Ureter (tissue), 1 donor: ENCODE measurements at regions not wholly inside any gene's neighbourhood (a gene's known extent, or its start where the extent isn't known, plus 50 kb on each side); places are given as distances from the start of the nearest gene placed in this dataset.

Experiments used
- DNase-seq: peaks from one replicate; pipeline ENCODE4 v3.0.0-alpha.2; 2020; ENCODE audit warnings: low spot score
- donor health status: DM: yes; HTN: yes; CAD: no.

DNA sequence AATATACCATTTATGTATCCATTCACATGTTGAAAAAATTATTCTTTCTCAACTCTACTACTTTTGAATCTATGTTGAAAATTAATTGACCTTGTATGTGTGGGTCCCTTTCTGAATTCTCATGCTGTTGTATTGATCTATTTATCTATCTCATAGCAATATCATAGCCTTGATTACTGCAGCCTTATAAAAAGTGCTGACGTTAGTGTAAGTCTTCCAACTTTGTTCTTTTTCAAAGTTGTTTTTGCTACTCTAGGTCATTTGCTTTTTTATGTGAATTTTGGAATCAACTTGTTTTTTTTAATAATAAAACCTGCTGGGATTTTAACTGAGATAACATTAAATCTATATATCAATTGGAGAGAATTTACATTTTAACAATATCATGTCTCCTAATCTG lies 52.2 kb upstream of the PAX3 start:
- no peak for DNase-seq

DNA sequence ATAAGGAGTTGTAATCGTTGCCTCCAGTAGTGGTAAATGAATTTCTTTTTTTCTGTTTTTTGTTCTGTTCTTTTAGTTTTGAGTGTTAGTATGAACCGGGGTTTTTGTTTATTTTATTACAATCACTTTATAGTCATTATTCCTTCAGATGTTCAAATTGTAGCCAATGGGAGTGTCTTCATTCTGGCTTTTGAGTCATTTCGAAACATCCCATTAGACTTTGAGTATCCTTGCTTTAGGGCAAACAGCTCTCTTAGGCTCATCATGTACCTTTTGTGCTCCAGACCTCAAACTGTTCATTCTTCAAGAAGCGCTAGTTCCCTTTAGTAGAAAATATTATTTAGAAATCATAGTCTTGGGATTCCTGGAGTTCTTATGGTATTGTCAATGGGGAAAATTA lies 54.2 kb upstream of the PAX3 start:
- DNase-seq = no peak

- DNase-seq = no peak
Measured at GRCh38 chr2:222353993-222354392, 55.2 kb upstream of the PAX3 start.

- DNase-seq = no peak
Measured at GRCh38 chr2:222355860-222356259, 57.1 kb upstream of the PAX3 start.

- DNase-seq = no peak
Measured at GRCh38 chr2:222357930-222358329, 59.1 kb upstream of the PAX3 start.

DNA sequence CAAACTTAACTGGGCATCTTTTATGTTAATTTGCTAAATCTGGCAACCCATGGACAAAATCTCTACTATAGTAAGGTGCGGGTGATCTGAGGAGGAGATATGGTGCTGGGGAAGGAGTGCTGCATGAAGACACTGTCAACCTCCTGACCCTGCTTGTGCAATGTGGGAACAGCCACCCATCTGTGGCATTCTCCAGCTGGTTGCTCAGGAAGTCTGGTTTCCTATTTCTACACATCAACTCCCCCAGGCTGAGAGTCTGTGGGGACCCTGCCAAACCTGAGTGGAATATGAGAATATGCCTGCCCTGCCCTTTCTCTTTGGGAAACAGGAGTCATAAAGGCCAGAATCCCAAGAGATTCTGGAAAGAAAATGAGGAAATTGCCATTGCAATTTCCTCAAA lies 60.1 kb upstream of the PAX3 start:
- no peak for DNase-seq

DNA sequence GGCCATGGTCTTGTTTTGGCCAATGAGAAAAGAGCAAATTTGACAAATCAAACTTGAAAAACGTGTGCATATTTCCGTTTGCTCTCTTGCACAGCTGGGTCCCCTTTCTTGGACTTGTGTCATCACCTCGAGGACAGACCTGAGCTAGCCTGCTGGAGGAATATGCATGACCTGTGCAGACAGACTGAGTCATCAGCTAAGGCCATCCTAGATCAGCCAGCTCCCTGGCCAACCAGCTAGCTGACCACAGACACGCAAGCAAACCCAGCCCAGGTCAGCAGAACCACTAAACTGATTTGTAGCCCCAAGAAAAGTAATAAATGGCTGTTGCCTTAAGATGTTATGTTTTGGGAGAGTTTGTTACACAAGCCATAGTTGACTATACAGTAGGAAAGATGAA lies 61.3 kb upstream of the PAX3 start:
- DNase-seq = no peak

DNA sequence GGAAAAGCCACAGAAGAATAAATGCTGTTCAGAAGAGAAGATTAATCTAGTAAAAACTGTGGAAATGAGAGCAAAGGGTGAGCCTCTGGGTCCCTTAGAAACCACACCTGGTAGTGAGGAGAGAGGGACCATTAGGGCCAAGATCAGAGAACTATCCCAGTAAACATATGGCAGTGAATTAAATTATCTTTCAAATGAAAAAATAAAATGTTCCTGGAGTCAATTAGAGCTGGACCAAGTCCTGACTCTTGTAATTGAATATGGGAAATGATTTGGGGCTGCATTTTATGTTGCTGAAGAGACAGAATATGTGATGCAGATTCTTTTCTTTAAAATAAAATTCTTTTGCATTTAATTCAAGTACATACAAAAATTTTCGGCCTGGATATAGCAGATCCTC lies 62.2 kb upstream of the PAX3 start:
- no peak for DNase-seq

GRCh38 chr2:222361787-222362186 lies 62.6 kb upstream of the SGPP2 start:
- no peak for DNase-seq

DNA sequence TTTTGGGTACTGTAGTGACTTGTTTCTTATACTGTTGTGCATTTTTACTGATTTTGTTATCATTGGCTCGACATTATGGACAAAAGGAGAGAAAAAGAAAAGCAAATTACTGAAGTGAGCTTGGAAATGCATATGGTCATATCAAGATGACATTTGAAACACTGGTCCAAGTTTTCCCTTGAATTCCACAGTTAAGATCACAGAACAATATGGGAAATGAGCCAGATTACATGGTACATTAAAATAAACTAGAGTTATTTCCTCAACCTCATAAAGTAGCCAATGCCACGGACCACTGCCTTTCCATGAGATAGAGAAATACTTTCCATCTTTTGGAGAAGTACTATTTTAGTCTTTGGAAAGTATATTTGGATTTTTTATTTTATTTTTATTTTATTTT lies 62.0 kb upstream of the SGPP2 start:
- DNase-seq = no peak

DNA sequence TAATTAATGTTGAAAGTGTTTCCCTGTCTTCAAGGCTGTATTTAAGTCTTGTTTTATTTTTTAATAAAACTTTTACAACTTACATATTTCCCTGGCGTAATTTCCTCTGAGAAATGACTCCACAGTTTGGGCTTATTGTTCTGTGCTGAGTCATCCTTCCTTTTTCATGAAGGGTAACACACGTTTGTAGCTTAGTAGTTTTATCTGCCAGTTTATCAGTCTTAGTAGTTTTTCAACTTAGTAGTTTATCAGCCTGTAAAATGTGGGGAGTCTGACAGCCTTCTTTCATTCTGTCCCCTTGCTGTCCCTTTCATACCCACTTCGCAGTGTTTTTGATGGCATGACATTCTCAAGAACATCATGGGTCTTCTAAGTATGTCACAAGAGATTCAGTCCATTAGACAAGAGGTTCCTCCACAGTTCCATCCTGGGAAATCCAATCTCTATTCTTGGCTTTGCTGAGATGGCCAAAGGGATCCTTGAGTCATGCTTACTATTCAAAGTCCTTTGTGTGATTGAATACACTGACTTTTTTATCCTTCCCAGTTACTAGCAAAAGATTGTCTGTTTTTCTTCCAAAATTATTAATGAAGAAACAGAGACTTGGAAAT lies 60.0 kb upstream of the SGPP2 start:
- no peak for DNase-seq

DNA sequence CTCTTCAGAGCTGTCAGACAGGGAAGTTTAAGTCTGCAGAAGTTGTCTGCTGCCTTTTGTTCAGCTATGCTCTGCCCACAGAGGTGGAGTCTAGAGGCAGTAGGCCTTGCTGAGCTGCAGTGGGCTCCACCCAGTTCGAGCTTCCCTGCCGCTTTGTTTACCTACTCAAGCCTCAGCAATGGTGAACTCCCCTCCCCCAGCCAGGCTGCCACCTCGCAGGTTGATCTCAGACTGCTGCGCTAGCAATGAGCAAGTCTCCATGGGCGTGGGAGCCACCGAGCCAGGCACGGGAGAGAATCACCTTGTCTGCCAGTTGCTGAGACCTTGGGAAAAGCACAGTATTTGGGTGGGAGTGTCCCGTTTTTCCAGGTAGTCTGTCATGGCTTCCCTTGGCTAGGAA lies 56.1 kb upstream of the SGPP2 start:
- DNase-seq = peak; percentile 66

- no peak for DNase-seq
Measured at GRCh38 chr2:222372993-222373392, 51.4 kb upstream of the SGPP2 start.
